Panc1 (cell line): ENCODE measurements at regions not wholly inside any gene's neighbourhood (a gene's known extent, or its start where the extent isn't known, plus 50 kb on each side); places are given as distances from the start of the nearest gene placed in this dataset.

Source experiments
- ATAC-seq: fragments of 200-7000 bp; cut with Tn5 transposase; 2 replicates; pipeline ENCODE4 v1.9.1; 2020; ENCODE audit warnings: mild to moderate bottlenecking, moderate library complexity
- BruUV-seq: library from RNA; stranded (reverse); fragments of 400-500 nt; replicated peaks from 2 replicates; lab custom pipeline; 2021; lab: Mats Ljungman, UMichigan
- CTCF ChIA-PET: fragments of 300-600 bp; sonication (Branson Sonifier 250); formaldehyde crosslinking; loops from one replicate; lab custom pipeline; 2022; ENCODE audit warnings: antibody characterized with exemption; lab: Charles Lee
- POLR2A ChIA-PET: fragments of 300-600 bp; sonication (Branson Sonifier 250); formaldehyde crosslinking; loops from one replicate; lab custom pipeline; 2022; ENCODE audit warnings: antibody characterized with exemption; lab: Charles Lee
- DNase-seq: peaks from one replicate; pipeline ENCODE4 v3.0.0-alpha.2; 2010; ENCODE audit warnings: low read depth, low spot score
- H3K27ac ChIP-seq: 2 replicates; pipeline ENCODE4 v1.5.1; 2011; ENCODE audit warnings: mild to moderate bottlenecking, low read length, inconsistent platforms
- H3K27me3 ChIP-seq: fragments of 200-500 bp; sonication (Bioruptor generic); 2 replicates; pipeline ENCODE4 v1.6.0; 2014; ENCODE audit warnings: low read length, inconsistent platforms; ENCODE audit not compliant: control insufficient read depth, insufficient read depth
- H3K36me3 ChIP-seq: fragments of 200-500 bp; sonication (Bioruptor generic); 2 replicates; pipeline ENCODE4 v1.5.1; 2014; ENCODE audit warnings: inconsistent platforms, mild to moderate bottlenecking, low read length, moderate library complexity; ENCODE audit not compliant: control insufficient read depth, insufficient read depth
- H3K4me1 ChIP-seq: 2 replicates; pipeline ENCODE4 v1.5.1; 2011; ENCODE audit warnings: inconsistent platforms, mild to moderate bottlenecking, low read length, moderate library complexity; ENCODE audit not compliant: control insufficient read depth, insufficient read depth
- H3K4me3 ChIP-seq, 2 experiments: 2 replicates each; pipeline ENCODE4 v1.5.1; 2011 to 2012; ENCODE audit warnings: low read depth in 2 of 2, low read length in 2 of 2, mild to moderate bottlenecking in 2 of 2, inconsistent platforms in 1 of 2, moderate library complexity in 1 of 2
- H3K9me3 ChIP-seq: fragments of 200-500 bp; sonication (Bioruptor generic); 2 replicates; pipeline ENCODE4 v1.5.1; 2014; ENCODE audit warnings: low read depth, mild to moderate bottlenecking, inconsistent platforms, low read length, moderate library complexity; ENCODE audit not compliant: control insufficient read depth, insufficient read depth
- CTCF ChIP-seq: fragments of 450-650 bp; IDR thresholded peaks from 2 replicates; pipeline ENCODE4 v1.5.1; 2017; ENCODE audit warnings: mild to moderate bottlenecking
- POLR2AphosphoS5 ChIP-seq: IDR thresholded peaks from 2 replicates; pipeline ENCODE4 v1.6.1; 2012; ENCODE audit warnings: mild to moderate bottlenecking, low read depth, low read length, moderate library complexity
- REST ChIP-seq, 2 experiments: IDR thresholded peaks; 2 replicates each; pipeline ENCODE4 v1.6.1; 2011 to 2012; ENCODE audit warnings: low read depth in 2 of 2, control low read depth in 1 of 2, low read length in 1 of 2, mild to moderate bottlenecking in 1 of 2, moderate library complexity in 1 of 2; ENCODE audit not compliant: insufficient read depth in 1 of 2
- SIN3A ChIP-seq: IDR thresholded peaks from 2 replicates; pipeline ENCODE4 v1.6.1; 2012; ENCODE audit warnings: low read depth, mild to moderate bottlenecking, low read length, moderate library complexity, borderline replicate concordance; ENCODE audit not compliant: insufficient read depth
- TCF7L2 ChIP-seq: IDR thresholded peaks from 2 replicates; pipeline ENCODE4 v1.6.1; 2011; ENCODE audit warnings: mild to moderate bottlenecking, low read depth, low read length, inconsistent platforms
- in situ Hi-C: cut with HindIII; loops from 2 replicates; pipeline ENCODE4 v1.10.0; 2016; ENCODE audit warnings: low sequenced_read_pairs, low pct_unique_long_range_greater_than_20kb
- intact Hi-C: fragments of 100-400 bp; cut with micrococcal nuclease; formaldehyde crosslinking; loops from one replicate; pipeline ENCODE4 v1.10.0; 2022; ENCODE audit not compliant: unreplicated experiment

GRCh38 chr4:133095591-133095990, 53.5 kb upstream of the PCDH10 start:
- no TSS peak for BruUV-seq
- DNase-seq (no peak), ATAC-seq (no peak)
- TF ChIP-seq TCF7L2 (no peak), POLR2AphosphoS5 (no peak), REST (IDR thresholded peaks at IDR 0.05; ENCODE audit: insufficient read depth in 1 of 2, low read depth in 2 of 2, low read length in 1 of 2) (no peak), SIN3A (no peak), CTCF (no peak)
- Histone ChIP-seq H3K4me1 (no peaks in the 10 kb centered on the region), H3K27ac (no peak overlapping the region), H3K36me3 (no peaks in the 10 kb centered on the region), H3K27me3 (no peaks in the 10 kb centered on the region), H3K4me3 (no peak overlapping the region), H3K9me3 (no peaks in the 10 kb centered on the region)
- POLR2A ChIA-PET = no interaction called here
- intact Hi-C loops (loop anchor here (10.0 kb wide), 1 partner anchor 221 kb away; no protein-coding TSS in a partner anchor), in situ Hi-C loops (no loop called here)
- CTCF ChIA-PET = no interaction called here

- no TSS peak for BruUV-seq
- H3K27me3 ChIP-seq = no peaks in the 10 kb centered on the region
- ATAC-seq = no peak
- no peak overlapping the region for H3K4me3 ChIP-seq
- no peaks in the 10 kb centered on the region for H3K9me3 ChIP-seq
- in situ Hi-C loops = no loop called here
- H3K27ac ChIP-seq = no peak overlapping the region
- no peaks in the 10 kb centered on the region for H3K36me3 ChIP-seq
- no peak for DNase-seq
- ChIA-PET POLR2A (no interaction called here), CTCF (no interaction called here)
- intact Hi-C loops = loop anchor here (10.0 kb wide), 1 partner anchor 222 kb away; no protein-coding TSS in a partner anchor
- no peak for TF ChIP-seq TCF7L2
- TF ChIP-seq CTCF = no peak
- no peak for TF ChIP-seq POLR2AphosphoS5
- H3K4me1 ChIP-seq = no peaks in the 10 kb centered on the region
Observed at GRCh38 chr4:133096972-133097371, 52.1 kb upstream of the PCDH10 start.
